ENCODE measurements at regions not wholly inside any gene's neighbourhood (a gene's known extent, or its start where the extent isn't known, plus 50 kb on each side); places are given as distances from the start of the nearest gene placed in this dataset.
"Not testable (repeated sequence)": the region's sequence is repeated elsewhere in the genome, so short reads cannot be mapped to it uniquely, and the experiment has no call there.

- POLR2A ChIA-PET; BruUV-seq (replicated peaks); H4K20me1 ChIP-seq (replicated peaks; ENCODE audit: control insufficient read depth, insufficient read depth, low read length); CTCF ChIA-PET (ENCODE audit: low intra/inter-chr PET ratio); FAIRE-seq; H3K9ac ChIP-seq (ENCODE audit: insufficient read depth in 1 of 2, low read depth in 2 of 2, low read length in 2 of 2); H3K79me2 ChIP-seq (ENCODE audit: control insufficient read depth, insufficient read depth, low read length); DNase-seq (ENCODE audit: extremely low read depth in 1 of 4, low spot score in 3 of 4); H3K4me3 ChIP-seq; H3K4me2 ChIP-seq (ENCODE audit: insufficient read depth, low read length); H3K27ac ChIP-seq (ENCODE audit: extremely low read depth, low read depth, low read length); H3K9me3 ChIP-seq (replicated peaks; ENCODE audit: control insufficient read depth, insufficient read depth, low read depth, low read length); intact Hi-C loops (cut with micrococcal nuclease); H3K36me3 ChIP-seq (ENCODE audit: control insufficient read depth, insufficient read depth, low read length); in situ Hi-C loops (cut with MboI); H2AFZ ChIP-seq (ENCODE audit: low read depth, low read length); H3K27me3 ChIP-seq (ENCODE audit: control insufficient read depth in 2 of 2, insufficient read depth in 2 of 2, low read length in 2 of 2); H3K9me1 ChIP-seq (ENCODE audit: control insufficient read depth, insufficient read depth, low read length); ATAC-seq; H3K4me1 ChIP-seq (replicated peaks in 1 of 2; ENCODE audit: control insufficient read depth in 2 of 2, insufficient read depth in 2 of 2, low read length in 2 of 2): not testable (repeated sequence)
- WGBS (ENCODE audit: insufficient coverage, low coverage, missing lambda C conversion rate), result 0% methylated on average over 7 of the region's 7 CpGs
These were observed 1535.5 kb downstream of the KHDRBS2 start for GRCh38 chr6:60750353-60751081.

DNA sequence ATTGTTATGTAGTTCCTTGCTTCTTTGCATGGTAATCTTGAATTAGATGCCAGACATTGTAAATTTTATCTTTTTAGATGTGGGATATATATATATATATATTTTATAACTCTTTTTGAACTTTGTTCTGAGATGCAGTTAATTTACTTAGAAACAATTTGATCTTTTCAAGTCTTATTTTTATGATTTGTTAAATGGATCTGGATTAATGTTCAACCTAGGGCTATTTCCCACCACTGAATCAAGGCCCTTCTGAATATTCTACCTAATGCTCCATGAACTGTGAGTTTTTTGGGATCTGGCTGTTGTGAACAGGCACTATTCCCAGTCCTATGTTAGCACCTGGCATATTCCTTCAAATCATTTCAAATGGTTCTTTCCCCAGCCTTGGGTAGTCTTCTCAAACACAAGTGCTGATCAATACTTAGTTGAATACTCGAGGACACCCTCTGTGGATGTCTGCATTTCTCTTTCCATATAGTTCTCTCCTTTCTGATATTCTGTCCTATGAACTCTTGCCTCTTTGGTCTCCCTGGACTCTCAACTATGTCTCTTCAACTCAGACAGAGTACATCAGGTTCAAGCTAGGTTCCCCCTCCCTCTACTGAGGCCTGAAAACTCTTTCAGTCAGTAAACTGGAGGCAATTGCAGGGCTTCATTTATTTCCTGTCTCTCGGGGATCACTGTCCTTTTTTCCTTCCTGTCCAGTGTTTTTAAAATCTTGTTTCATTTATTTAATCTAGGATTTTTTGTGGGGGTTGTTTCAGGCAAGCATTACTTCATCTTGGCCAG is 1538.1 kb downstream of the KHDRBS2 start:
- H2AFZ ChIP-seq (ENCODE audit: low read depth, low read length); H3K36me3 ChIP-seq (ENCODE audit: control insufficient read depth, insufficient read depth, low read length); H4K20me1 ChIP-seq (replicated peaks; ENCODE audit: control insufficient read depth, insufficient read depth, low read length); ATAC-seq; H3K4me3 ChIP-seq; FAIRE-seq; intact Hi-C loops (cut with micrococcal nuclease); BruUV-seq (replicated peaks); H3K4me2 ChIP-seq (ENCODE audit: insufficient read depth, low read length); H3K27me3 ChIP-seq (ENCODE audit: control insufficient read depth in 2 of 2, insufficient read depth in 2 of 2, low read length in 2 of 2); H3K4me1 ChIP-seq (replicated peaks in 1 of 2; ENCODE audit: control insufficient read depth in 2 of 2, insufficient read depth in 2 of 2, low read length in 2 of 2); H3K9me1 ChIP-seq (ENCODE audit: control insufficient read depth, insufficient read depth, low read length); in situ Hi-C loops (cut with MboI); DNase-seq (ENCODE audit: extremely low read depth in 1 of 4, low spot score in 3 of 4); H3K9ac ChIP-seq (ENCODE audit: insufficient read depth in 1 of 2, low read depth in 2 of 2, low read length in 2 of 2); H3K27ac ChIP-seq (ENCODE audit: extremely low read depth, low read depth, low read length); CTCF ChIA-PET (ENCODE audit: low intra/inter-chr PET ratio); H3K9me3 ChIP-seq (replicated peaks; ENCODE audit: control insufficient read depth, insufficient read depth, low read depth, low read length); H3K79me2 ChIP-seq (ENCODE audit: control insufficient read depth, insufficient read depth, low read length); POLR2A ChIA-PET: not testable (repeated sequence)
- WGBS (ENCODE audit: insufficient coverage, low coverage, missing lambda C conversion rate), result 0% methylated on average over 2 of the region's 2 CpGs

- in situ Hi-C loops (cut with MboI); H3K36me3 ChIP-seq (ENCODE audit: control insufficient read depth, insufficient read depth, low read length); intact Hi-C loops (cut with micrococcal nuclease); H3K9me3 ChIP-seq (replicated peaks; ENCODE audit: control insufficient read depth, insufficient read depth, low read depth, low read length); POLR2A ChIA-PET; H3K79me2 ChIP-seq (ENCODE audit: control insufficient read depth, insufficient read depth, low read length); H3K4me2 ChIP-seq (ENCODE audit: insufficient read depth, low read length); H4K20me1 ChIP-seq (replicated peaks; ENCODE audit: control insufficient read depth, insufficient read depth, low read length); H3K9me1 ChIP-seq (ENCODE audit: control insufficient read depth, insufficient read depth, low read length); H3K4me1 ChIP-seq (replicated peaks in 1 of 2; ENCODE audit: control insufficient read depth in 2 of 2, insufficient read depth in 2 of 2, low read length in 2 of 2); DNase-seq (ENCODE audit: extremely low read depth in 1 of 4, low spot score in 3 of 4); H3K27me3 ChIP-seq (ENCODE audit: control insufficient read depth in 2 of 2, insufficient read depth in 2 of 2, low read length in 2 of 2); BruUV-seq (replicated peaks); H3K4me3 ChIP-seq; H2AFZ ChIP-seq (ENCODE audit: low read depth, low read length); H3K27ac ChIP-seq (ENCODE audit: extremely low read depth, low read depth, low read length); FAIRE-seq; ATAC-seq; H3K9ac ChIP-seq (ENCODE audit: insufficient read depth in 1 of 2, low read depth in 2 of 2, low read length in 2 of 2); CTCF ChIA-PET (ENCODE audit: low intra/inter-chr PET ratio): not testable (repeated sequence)
- WGBS (ENCODE audit: insufficient coverage, low coverage, missing lambda C conversion rate), result 0% methylated on average over 2 of the region's 2 CpGs
These were observed 1548.1 kb downstream of the KHDRBS2 start for GRCh38 chr6:60737764-60738425.
